PC-9 (cell line): ENCODE measurements at regions not wholly inside any gene's neighbourhood (a gene's known extent, or its start where the extent isn't known, plus 50 kb on each side); places are given as distances from the start of the nearest gene placed in this dataset.

Source experiments
- BruUV-seq: library from RNA; stranded (reverse); fragments of 400-500 nt; replicated peaks from 2 replicates; lab custom pipeline; 2021; lab: Mats Ljungman, UMichigan
- CTCF ChIA-PET: fragments of 300-600 bp; sonication (Branson Sonifier 250); formaldehyde crosslinking; loops from one replicate; lab custom pipeline; 2022; ENCODE audit warnings: antibody characterized with exemption; lab: Charles Lee
- POLR2A ChIA-PET: fragments of 300-600 bp; sonication (Branson Sonifier 250); formaldehyde crosslinking; loops from one replicate; lab custom pipeline; 2022; ENCODE audit warnings: antibody characterized with exemption; ENCODE audit not compliant: unreplicated experiment; lab: Charles Lee
- DNase-seq, 2 experiments: peaks; one replicate each; pipeline versions ENCODE4 v3.0.0 to v3.0.0-alpha.2; 2015 to 2022; ENCODE audit warnings: mixed read lengths in 1 of 2
- H2AFZ ChIP-seq: fragments of 200-600 bp; sonication (generic); 2 replicates; pipeline ENCODE4 v1.8.1; 2017; ENCODE audit warnings: antibody characterized with exemption
- H3F3A ChIP-seq: fragments of 200-600 bp; sonication (generic); 2 replicates; pipeline ENCODE4 v1.8.1; 2017; ENCODE audit warnings: antibody characterized with exemption, mild to moderate bottlenecking, low read depth; ENCODE audit not compliant: insufficient read depth
- H3K27ac ChIP-seq: fragments of 200-600 bp; sonication (generic); 2 replicates; pipeline ENCODE4 v1.6.1; 2016; ENCODE audit warnings: mixed run types
- H3K27me3 ChIP-seq: fragments of 200-600 bp; sonication (generic); 2 replicates; pipeline ENCODE4 v1.6.1; 2016; ENCODE audit warnings: low read depth, mixed run types; ENCODE audit not compliant: insufficient read depth
- H3K36me3 ChIP-seq: fragments of 200-600 bp; sonication (generic); 2 replicates; pipeline ENCODE4 v1.6.1; 2016; ENCODE audit warnings: low read depth, mixed run types
- H3K4me1 ChIP-seq: fragments of 200-600 bp; sonication (generic); replicated peaks from 2 replicates; pipeline ENCODE4 v1.6.1; 2016; ENCODE audit warnings: mixed run types; ENCODE audit not compliant: insufficient read depth
- H3K4me2 ChIP-seq: fragments of 200-600 bp; sonication (generic); 2 replicates; pipeline ENCODE4 v1.6.1; 2017; ENCODE audit warnings: mixed run types
- H3K4me3 ChIP-seq: fragments of 200-600 bp; sonication (generic); 2 replicates; pipeline ENCODE4 v1.6.1; 2016; ENCODE audit warnings: mixed run types
- H3K79me2 ChIP-seq: fragments of 200-600 bp; sonication (generic); 2 replicates; pipeline ENCODE4 v1.6.1; 2017; ENCODE audit warnings: low read depth, mixed run types
- H3K9me2 ChIP-seq: fragments of 200-600 bp; sonication (generic); 2 replicates; pipeline ENCODE4 v1.8.1; 2017; ENCODE audit warnings: mild to moderate bottlenecking; ENCODE audit not compliant: insufficient read depth
- H3K9me3 ChIP-seq: fragments of 200-600 bp; sonication (generic); 2 replicates; pipeline ENCODE4 v1.8.1; 2016; ENCODE audit warnings: low read depth; ENCODE audit not compliant: insufficient read depth
- H4K20me1 ChIP-seq: fragments of 200-600 bp; sonication (generic); 2 replicates; pipeline ENCODE4 v1.8.1; 2017; ENCODE audit not compliant: insufficient read depth
- EZH2 ChIP-seq: fragments of 200-600 bp; sonication (generic); IDR thresholded peaks from 2 replicates; pipeline ENCODE4 v1.8.0; 2017; ENCODE audit warnings: antibody characterized with exemption, low read depth
- intact Hi-C: fragments of 100-400 bp; cut with micrococcal nuclease; formaldehyde crosslinking; loops from one replicate; pipeline ENCODE4 v1.10.0; 2022; ENCODE audit not compliant: unreplicated experiment
- TF ChIP-seq, protein P1 (sequence below): fragments of 200-600 bp; sonication (generic); conservative IDR thresholded peaks from 2 replicates; pipeline ENCODE4 v1.6.1; 2017; ENCODE audit warnings: mixed run types, antibody characterized with exemption, mild to moderate bottlenecking, moderate library complexity

DNA sequence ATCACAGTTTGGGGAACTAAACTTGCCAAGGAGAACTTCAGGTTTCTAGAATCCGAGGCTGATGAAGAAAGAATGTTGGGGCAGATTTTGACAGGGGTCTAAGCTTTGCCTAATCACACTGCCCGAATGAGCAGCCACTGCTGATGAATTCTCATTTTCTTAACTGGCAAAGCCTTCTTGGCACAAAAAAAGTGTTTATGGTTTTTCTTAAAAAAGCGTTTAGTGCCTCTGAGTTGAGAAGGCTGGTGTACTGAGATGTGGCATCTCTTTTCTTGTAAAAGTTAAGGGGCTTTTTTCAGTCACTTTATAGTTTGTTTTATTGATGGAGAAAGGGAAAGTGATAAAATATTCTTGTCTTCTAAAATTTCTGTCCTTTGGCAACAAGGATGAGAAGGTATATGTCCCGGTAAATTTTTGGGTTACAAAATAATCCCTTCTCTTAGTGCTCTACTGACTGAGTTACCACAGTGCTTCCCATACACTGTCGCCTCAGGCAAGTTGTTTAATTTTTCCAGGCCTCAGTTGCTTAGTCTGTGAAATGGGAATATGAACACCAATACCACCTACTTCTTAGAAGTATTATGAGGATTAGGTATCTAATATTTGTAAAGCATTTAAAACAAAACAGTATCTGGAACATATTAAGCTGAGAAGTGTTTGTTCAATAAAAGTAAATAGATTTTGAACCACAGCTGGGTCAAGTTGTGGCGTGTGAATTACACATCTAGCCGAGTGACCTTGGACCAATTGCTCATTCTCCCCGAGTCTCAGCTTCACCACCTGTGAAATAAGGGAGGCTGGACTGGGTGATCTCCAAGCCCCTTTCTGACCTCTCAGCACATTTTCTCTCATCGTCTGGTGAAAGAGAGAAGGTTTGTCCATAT is 320.8 kb downstream of the HAPSTR1 start:
- H3K36me3 ChIP-seq: no peaks in the 10 kb centered on the region
- no peak overlapping the region for H2AFZ ChIP-seq
- no peaks in the 10 kb centered on the region for H3K4me1 ChIP-seq
- H3K4me3 ChIP-seq: no peak overlapping the region
- no peak overlapping the region for H3K27ac ChIP-seq
- no peak overlapping the region for H3K4me2 ChIP-seq
- peaks cover 46% of the 10 kb centered on the region for H3K27me3 ChIP-seq
- TF ChIP-seq EZH2: no peak
- TF ChIP-seq, protein P1, sequence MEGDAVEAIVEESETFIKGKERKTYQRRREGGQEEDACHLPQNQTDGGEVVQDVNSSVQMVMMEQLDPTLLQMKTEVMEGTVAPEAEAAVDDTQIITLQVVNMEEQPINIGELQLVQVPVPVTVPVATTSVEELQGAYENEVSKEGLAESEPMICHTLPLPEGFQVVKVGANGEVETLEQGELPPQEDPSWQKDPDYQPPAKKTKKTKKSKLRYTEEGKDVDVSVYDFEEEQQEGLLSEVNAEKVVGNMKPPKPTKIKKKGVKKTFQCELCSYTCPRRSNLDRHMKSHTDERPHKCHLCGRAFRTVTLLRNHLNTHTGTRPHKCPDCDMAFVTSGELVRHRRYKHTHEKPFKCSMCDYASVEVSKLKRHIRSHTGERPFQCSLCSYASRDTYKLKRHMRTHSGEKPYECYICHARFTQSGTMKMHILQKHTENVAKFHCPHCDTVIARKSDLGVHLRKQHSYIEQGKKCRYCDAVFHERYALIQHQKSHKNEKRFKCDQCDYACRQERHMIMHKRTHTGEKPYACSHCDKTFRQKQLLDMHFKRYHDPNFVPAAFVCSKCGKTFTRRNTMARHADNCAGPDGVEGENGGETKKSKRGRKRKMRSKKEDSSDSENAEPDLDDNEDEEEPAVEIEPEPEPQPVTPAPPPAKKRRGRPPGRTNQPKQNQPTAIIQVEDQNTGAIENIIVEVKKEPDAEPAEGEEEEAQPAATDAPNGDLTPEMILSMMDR: no peak
- DNase-seq: no peak
- intact Hi-C loops: no loop called here
- no peaks in the 10 kb centered on the region for H3F3A ChIP-seq
- no peaks in the 10 kb centered on the region for H4K20me1 ChIP-seq
- CTCF ChIA-PET: no interaction called here
- H3K9me3 ChIP-seq: no peaks in the 10 kb centered on the region
- H3K9me2 ChIP-seq: no peaks in the 10 kb centered on the region
- H3K79me2 ChIP-seq: no peaks in the 10 kb centered on the region
- POLR2A ChIA-PET: no interaction called here
- BruUV-seq: no TSS peak

DNA sequence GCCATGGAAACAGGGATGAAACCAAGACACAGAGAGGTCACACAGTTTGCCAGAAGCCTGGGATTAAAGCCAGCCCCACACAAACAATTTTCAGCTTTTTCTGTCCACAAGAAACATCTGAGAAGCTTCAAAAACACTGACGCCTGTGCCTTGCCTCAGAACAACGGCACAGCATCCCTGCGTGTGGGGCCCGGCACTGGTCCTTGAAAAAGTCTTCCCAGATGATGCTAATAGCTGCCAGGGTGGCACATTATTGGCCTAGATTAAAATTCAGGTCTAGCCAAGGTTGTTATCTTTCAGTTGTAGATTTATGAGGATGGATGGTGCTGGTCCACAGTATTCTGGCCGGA is 321.4 kb downstream of the HAPSTR1 start:
- Histone ChIP-seq H3K27me3 (peaks cover 46% of the 10 kb centered on the region), H2AFZ (no peak overlapping the region), H3K4me3 (no peak overlapping the region), H3K9me3 (no peaks in the 10 kb centered on the region), H3K4me1 (no peaks in the 10 kb centered on the region), H4K20me1 (no peaks in the 10 kb centered on the region), H3K9me2 (no peaks in the 10 kb centered on the region), H3F3A (no peaks in the 10 kb centered on the region), H3K36me3 (no peaks in the 10 kb centered on the region), H3K4me2 (no peak overlapping the region), H3K79me2 (no peaks in the 10 kb centered on the region), H3K27ac (no peak overlapping the region)
- no peak for TF ChIP-seq EZH2
- TF ChIP-seq, protein P1: no peak
- BruUV-seq: no TSS peak
- no peak for DNase-seq
- POLR2A ChIA-PET: no interaction called here
- CTCF ChIA-PET: no interaction called here
- intact Hi-C loops: no loop called here

DNA sequence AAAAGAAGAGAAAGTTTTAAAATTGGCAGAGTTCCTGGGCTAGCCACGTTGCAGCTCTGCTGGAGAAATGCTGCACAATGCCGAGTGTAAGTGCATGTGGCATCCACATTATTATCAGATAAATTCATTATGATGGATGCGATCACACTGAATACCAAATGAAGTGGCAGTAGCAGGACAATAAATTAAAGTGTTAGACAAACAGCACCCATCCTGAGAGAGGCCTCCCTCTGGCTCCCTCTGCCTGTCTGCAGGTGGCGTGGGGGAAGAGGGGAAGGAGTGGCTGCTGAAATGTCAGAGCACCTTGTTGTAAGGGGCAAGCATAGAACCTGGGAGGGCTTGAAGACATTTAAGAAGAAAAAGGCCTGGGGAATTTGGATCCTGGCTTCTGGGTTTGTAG is 324.1 kb downstream of the HAPSTR1 start:
- TF ChIP-seq, protein P1: no peak
- TF ChIP-seq EZH2: no peak
- H3F3A ChIP-seq: no peaks in the 10 kb centered on the region
- no peaks in the 10 kb centered on the region for H4K20me1 ChIP-seq
- H3K9me2 ChIP-seq: no peaks in the 10 kb centered on the region
- H3K79me2 ChIP-seq: no peaks in the 10 kb centered on the region
- no peak overlapping the region for H3K4me2 ChIP-seq
- peaks cover 27% of the 10 kb centered on the region for H3K27me3 ChIP-seq
- H3K36me3 ChIP-seq: no peaks in the 10 kb centered on the region
- H3K27ac ChIP-seq: no peak overlapping the region
- no peaks in the 10 kb centered on the region for H3K9me3 ChIP-seq
- H3K4me3 ChIP-seq: no peak overlapping the region
- no TSS peak for BruUV-seq
- H3K4me1 ChIP-seq: no peaks in the 10 kb centered on the region
- ChIA-PET POLR2A (no interaction called here), CTCF (no interaction called here)
- H2AFZ ChIP-seq: no peak overlapping the region
- no peak for DNase-seq
- intact Hi-C loops: no loop called here
